ENCODE measurements at regions not wholly inside any gene's neighbourhood (a gene's known extent, or its start where the extent isn't known, plus 50 kb on each side); places are given as distances from the start of the nearest gene placed in this dataset.
"Not testable (repeated sequence)": the region's sequence is repeated elsewhere in the genome, so short reads cannot be mapped to it uniquely, and the experiment has no call there.

DNA sequence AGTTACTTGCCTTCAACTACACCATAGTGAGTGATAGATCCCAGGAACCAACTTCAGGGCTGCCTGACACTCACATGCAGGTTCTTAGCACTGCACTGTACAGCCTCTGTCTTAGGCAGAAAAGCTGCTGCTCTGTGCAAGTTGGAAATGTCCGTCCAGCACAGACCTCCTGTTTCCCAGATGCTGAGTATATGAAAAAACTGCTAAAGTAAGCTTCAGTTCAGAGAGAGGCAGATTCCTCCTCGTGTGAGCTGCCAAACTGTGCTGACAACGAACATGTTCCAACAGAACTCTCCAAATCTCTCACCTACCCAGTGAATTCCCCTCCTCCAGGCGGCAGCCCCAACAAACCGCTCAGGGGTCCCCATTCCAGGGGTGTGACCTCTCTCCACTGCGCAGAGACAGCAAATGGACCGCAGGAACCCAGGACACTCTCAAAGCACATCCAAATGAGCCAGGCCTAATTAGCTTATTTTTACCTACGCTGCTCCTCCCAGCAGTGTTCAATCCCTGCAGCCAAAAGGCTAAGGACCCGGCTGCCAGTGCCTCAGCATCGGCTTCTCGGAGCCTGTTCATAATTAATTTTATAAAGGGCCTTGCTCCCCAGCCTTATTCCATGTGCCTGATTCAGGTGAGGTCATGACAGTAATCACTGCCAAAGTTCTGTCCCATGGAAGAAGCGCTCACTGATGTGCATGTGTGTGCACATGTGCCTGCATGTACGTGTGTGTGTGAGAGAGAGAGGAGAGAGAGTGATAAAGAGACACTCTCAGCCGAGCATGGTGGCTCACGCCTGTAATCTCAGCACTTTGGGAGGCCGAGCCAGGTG lies 159.5 kb upstream of the AUTS2 start:
- DNase-seq (ENCODE audit: low read depth), result no peak

DNA sequence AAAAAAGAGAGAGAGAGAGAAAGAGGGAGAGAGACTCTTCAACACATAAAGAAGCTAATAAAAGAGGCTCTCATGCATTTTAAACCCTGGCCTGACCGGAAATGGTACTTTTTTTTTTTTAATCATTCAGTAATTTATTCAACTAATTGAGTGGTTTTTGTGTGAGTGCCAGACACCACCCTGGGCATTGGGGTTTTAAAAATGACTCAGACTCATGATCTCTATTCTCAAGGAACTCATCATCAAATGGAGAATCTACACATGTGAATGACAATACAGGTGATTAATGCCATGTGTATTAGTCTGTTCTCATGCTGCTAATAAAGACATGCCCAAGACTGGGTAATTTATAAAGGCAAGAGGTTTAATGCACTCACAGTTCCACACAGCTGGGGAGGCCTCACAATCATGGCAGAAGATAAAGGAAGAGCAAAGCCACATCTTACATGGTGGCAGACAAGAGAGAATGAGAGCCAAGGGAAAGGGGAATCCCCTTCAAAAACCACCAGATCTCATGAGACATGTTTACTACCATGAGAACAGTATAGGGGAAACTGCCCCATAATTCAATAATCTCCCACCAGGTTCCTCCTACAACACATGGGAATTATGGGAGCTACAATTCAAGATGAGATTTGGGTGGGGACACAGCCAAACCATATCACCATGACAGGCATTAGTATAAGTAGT lies 158.5 kb upstream of the AUTS2 start:
- no peak for DNase-seq (ENCODE audit: low read depth)

DNA sequence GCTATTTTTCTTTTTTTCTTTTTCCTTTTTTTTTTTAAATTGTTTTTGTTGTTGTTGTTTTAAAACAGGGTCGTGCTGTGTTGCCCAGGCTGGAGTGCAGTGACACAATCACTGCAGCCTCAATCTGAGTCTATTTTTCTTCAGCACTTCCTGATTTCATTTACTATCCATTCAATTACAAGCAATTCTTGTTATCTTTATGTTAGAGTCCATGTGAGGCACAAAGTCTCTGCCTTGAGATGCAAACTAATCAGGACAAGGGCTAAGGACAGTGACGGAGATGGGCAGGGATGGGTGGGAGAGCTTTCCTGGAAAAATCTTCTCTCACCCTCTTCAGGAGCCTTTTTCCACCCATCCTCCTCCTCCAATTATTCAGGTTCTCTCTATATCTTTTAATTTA lies 157.3 kb upstream of the AUTS2 start:
- no peak for DNase-seq (ENCODE audit: low read depth)

DNA sequence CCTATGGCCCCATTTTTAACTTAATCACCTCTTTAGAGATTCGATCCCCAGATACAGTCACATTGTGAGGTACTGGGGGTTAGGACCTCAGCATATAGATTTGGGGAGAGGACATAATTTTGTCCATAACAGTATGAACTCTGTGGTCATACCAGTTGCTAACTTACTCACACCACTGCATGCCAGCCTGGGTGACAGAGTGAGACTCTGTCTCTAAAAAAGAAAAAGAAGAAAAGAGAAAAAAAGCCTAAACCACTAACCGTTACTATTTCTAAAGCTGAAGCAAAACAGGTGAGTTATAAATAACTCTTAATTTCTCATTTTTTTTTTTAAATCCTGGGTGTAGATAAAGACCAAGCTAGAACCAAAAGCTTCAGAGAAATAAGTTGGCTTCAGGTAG lies 155.1 kb upstream of the AUTS2 start:
- no peak for DNase-seq (ENCODE audit: low read depth)

DNA sequence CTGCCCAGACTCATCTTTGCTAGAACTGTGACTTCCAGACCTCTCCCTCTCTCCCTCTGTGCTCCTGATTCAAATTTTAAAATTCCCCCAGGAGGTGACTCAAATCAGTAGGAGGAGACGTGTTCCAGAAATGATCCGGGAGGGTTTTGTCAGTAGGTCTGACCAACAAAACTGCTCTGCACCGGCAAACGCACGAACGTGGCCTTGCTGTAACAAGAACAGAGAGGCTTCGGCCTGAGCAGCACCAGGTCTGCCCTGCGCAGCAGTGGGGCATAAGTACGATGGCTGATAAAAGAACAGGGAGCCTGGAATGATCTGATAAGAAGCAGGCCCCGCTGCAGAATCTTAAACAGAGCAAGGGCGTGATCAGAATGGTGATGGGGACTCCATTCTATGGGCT lies 152.7 kb upstream of the AUTS2 start:
- DNase-seq (ENCODE audit: low read depth), result no peak

DNA sequence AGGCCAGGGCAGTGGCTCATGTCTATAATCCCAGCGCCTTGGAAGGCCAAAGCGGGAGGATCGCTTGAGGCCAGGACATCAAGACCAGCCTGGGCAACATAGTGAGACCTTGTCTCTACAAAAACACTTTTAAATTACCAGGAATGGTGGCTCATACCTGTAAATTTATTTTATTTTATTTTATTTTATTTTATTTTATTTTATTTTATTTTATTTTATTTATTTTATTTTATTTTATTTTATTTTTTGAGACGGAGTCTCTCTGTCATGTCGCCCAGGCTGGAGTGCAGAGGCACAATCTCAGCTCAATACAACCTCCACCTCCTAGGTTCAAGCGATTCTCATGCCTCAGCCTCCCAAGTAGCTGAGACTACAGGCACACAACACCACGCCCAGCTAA lies 152.1 kb upstream of the AUTS2 start:
- not testable (repeated sequence) for DNase-seq (ENCODE audit: low read depth)

DNA sequence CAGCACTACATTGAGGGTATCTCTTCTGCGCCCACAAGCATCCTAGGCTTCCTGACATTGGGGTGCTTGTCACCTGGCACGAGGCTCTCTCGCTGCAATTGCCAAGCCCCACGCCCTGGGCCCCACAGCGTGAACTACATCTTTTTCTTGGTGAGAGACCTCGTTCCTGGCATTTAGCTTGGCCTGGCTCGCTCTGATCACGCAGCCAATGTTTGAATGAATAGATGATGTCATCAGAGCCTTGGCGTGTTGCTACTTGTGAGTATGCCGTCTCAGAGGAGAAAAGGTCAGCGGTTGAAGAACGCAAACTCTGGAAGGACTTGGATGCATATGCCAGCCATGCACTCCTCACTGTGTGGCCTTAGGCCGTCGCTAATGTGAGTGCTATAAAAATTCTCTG lies 150.2 kb upstream of the AUTS2 start:
- no peak for DNase-seq (ENCODE audit: low read depth)

DNA sequence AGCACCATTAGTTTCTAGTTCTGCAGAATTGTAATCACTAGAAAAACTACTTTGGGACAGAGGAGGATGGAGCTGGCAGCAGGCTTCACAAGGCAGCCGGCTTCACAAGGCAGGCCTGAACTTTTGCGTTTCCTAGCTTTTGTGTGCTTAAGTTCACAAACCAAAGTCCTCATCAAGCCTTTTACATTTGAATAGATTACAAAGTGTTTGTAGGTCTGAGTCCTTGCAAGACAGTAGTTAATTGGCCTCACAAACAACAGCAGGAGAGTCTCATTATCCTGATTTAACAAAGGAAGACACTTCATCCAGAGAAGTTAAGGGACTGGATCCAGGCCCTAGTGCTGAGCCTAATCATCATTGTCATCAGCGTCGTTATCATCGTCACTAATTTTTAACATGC lies 147.8 kb upstream of the AUTS2 start:
- DNase-seq (ENCODE audit: low read depth), result no peak

DNA sequence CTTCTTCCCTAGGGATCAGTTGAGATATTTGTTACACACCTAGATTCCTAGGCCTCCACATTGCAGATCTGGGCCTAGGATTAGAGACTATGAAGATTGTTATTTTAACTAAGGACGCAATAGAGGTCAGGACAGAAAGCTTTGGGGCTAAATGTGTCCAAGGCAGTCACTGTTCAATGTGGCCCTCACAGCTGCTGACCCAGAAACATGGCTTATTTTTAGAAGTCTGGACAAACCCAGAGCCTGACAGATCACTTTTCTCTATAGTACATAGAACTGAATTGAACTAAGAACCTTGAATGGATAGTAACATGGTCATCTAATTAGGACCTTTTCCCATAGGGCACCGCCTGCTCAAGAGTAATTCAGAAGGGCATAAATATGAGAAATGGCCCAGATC lies 146.6 kb upstream of the AUTS2 start:
- DNase-seq (ENCODE audit: low read depth), result no peak

DNA sequence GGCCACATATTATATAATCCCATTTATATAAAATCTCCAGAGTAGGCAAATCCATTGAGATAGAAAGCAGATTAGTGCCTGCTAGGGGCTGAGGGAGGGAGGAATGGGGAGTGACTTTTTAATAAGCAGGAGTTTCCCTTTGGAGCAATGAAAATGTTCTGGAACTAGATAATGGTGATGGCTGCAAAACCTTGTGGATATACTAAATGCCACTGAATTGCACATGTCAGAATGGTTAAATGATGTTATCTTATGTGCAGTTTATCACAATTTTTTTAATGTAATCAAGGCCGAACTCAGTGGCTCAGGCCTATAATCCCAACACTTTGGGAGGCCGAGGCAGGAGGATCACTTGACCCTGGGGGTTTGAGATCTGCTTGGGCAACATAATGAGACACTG lies 145.5 kb upstream of the AUTS2 start:
- DNase-seq (ENCODE audit: low read depth), result no peak

DNA sequence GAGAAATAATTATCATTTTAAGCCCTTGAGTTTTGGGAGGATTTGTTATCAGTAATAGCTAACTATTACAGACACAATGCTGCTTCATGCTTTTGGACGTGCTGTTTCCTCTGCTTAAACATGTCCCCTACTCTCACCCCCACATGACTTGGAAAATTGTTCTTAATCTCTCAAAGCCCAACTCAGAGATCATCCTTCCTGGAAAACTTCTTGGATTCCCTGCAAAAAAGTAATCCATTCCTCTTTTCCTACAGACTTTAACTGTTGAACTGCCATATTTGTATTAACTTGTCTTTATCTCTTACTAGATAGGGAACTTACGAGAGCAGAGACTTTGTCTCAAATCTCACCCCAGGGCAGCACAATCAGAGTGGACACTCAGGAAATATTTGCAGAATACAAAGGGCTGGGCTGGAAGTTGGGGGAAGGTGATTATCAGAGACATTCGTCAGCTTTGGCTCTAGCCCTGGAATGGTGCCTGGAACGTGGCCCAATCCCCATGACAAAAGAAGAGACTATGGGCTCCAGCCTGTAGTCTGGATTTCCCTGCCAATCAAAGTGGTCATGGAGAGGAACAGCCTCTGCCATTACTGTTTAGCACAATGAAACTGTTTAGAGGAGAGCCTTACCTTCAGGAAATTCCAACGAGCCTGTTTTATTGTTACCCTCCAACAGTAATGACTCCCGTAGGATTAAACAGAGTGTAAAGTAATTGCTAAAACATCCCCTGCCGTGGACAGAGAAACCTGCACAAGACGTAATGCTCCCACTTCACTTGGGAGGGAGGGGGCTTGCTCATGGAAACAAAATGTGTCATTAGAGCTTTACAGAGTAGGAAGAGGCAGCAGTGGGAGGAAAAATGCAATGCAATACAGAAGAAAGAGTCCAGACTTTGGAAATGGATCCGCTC lies 140.4 kb upstream of the AUTS2 start:
- DNase-seq (ENCODE audit: low read depth), result no peak

DNA sequence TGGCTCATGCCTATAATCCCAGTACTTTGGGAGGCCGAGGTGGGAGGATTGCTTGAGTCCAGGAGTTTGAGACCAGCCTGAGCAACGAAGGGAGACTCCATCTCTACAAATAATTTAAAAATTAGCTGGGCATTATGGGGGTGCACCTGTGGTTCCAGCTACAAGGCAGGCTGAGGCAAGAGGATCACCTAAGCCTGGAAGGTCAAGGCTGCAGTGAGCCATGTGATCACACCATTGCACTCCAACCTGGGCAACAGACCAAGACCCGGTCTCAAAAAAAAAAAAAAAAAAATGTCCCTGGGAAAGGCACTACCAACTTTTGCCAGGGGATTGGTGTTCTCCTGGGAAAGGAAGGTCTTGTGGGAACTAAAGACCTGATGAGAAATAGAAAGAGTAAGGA lies 134.2 kb upstream of the AUTS2 start:
- DNase-seq (ENCODE audit: low read depth), result no peak

DNA sequence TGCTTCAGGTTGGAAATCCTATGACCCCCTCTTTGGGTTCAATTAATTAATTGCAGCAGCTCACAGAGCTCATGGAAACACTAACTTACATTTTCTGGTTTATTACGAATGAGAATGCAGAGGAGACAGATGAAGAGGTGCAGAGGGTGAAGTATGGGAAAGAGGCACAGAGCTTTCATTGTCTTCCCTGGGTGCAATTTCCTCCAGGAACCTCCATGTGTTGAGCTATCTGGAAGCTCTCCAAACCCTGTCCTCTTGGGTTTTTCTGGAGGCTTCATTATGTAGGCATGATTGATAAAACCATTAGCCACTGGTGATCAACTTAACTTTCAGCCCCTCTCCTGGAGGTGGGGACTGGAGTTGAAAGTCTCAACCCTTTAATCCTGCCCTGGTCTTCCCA lies 133.0 kb upstream of the AUTS2 start:
- no peak for DNase-seq (ENCODE audit: low read depth)

DNA sequence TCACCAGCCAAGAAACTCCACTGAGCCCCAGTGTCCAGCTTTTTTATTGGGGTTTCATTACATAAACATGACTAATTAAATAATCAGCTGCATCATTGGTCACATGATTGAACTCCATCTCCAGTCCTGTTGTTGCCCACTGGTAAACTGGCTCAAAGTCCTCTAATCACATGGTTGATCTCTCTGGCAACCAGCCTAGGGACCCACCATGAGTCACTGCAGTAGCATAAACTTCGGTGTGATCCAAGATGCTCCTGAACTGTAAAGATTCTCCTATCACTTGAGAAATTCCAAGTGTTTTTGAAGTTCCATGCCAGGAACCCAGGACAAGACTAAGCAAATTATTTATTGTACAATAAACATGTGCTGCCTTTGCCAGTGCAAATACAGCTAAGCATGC lies 130.4 kb upstream of the AUTS2 start:
- no peak for DNase-seq (ENCODE audit: low read depth)

DNA sequence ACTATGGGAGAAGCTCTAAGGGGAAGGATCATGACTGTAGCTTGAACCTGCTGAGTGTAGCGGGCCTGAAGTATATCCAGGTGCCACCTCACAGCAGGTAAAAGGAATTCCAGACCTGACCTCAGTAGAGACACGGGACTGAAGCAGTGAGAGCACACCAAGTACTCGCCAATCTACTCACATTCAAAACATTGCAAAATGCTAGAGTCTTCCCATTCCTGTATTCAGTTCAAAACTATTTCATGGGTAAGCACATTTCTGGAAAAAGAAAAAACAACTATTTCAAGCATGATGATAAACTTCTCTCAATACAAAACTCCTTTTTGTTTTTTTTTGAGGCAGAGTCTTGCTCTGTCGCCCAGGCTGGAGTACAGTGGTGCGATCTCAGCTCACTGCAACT lies 121.9 kb upstream of the AUTS2 start:
- no peak for DNase-seq (ENCODE audit: low read depth)

DNA sequence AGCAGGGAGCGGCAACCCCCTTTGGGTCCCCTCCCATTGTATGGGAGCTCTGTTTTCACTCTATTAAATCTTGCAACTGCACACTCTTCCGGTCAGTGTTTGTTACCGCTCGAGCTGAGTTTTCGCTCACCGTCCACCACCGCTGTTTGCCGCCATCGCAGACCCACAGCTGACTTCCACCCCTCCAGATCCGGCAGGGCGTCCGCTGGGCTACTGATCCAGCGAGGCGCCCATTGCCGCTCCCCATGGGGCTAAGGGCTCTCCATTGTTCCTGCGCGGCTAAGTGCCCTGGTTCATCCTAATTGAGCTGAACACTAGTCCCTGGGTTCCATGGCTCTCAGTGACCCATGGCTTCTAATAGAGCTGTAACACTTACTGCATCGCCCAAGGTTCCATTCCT lies 115.6 kb upstream of the AUTS2 start:
- no peak for DNase-seq (ENCODE audit: low read depth)

DNA sequence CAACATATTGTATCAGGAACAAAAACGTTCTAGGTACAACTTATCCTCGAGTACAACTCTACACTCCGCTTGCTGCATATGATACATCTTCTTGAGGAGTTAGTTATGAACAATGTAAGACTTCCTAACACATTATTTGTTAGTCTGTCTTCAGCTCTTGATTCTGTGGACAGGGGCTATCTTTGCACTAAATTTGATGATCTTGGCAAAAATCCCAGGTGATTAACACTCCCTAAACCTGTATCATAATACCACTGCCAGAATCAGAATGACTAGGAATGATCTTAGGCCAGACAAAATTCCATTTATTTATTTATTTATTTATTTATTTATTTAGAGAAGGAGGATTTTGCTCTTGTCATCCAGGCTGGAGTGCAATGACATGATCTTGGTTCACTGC lies 108.7 kb upstream of the AUTS2 start:
- DNase-seq (ENCODE audit: low read depth), result no peak

DNA sequence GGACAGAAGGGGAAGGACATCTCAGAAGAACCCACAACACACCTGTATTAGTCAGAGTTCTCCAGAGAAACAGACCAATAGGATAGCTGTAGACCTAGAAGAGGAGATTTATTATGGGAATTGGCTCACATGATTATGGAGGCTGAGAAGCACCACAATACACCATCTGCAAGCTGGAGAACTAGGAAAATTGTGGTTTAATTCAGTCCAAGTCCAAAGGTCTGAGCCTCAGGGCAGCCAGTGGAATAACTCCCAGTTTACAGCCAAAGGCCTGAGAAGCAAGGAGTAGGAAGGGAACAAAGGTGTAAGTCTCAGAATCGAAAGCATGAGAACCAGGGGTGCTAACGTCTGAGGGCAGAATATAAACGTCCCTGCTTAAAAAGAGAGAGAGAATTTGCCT lies 99.6 kb upstream of the AUTS2 start:
- DNase-seq (ENCODE audit: low read depth), result no peak

DNA sequence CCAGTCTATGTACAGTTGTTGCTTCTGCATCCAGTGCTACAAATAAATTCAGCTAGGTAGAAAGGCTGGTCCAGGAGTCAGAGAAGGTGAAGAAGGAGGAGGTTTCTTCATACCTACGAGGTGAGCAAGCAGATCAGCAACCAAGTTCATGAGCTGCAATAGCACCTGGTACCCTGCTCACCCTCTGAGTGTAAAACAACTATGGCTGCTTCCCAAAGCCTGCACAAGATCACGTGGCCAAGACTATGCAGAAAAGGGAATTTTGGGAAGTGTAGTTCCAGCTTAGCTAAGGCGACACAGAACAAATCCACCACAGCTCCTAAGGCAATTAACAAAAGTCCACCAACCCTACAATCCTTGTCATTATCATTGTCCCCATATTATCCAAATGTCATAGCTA lies 95.9 kb upstream of the AUTS2 start:
- no peak for DNase-seq (ENCODE audit: low read depth)

DNA sequence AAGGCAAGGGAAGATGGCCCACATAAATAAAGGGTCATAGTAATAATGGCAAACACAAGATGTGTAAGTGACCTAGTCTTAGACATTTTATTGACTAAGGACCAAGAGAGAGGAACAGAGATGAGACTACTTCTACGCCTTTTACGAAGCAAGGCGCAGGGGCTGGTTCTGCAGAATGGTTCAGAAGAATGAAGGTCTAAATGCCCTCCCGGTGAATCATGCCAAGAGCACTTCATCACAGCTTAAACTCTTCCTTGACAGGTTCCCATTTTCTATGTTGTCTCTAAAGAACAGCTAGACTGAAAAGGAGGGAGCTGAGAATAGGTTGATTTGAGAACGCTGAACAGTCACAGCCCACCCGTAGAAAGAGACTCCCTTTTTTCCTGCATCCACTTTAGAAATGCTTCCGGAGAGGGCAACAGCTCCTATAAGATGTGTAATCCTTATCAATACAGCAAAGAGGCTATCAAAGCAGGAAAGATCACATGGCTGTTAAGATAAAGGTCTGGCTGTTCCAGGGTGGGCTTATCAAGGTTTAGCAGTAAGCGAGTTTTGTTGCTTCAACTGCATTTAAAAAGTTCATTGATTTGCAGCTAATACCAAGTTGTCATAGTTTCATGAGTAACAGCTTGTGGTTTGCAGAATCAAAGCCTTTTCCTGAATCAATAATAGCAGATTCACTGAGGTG lies 93.4 kb upstream of the AUTS2 start:
- DNase-seq (ENCODE audit: low read depth), result no peak

DNA sequence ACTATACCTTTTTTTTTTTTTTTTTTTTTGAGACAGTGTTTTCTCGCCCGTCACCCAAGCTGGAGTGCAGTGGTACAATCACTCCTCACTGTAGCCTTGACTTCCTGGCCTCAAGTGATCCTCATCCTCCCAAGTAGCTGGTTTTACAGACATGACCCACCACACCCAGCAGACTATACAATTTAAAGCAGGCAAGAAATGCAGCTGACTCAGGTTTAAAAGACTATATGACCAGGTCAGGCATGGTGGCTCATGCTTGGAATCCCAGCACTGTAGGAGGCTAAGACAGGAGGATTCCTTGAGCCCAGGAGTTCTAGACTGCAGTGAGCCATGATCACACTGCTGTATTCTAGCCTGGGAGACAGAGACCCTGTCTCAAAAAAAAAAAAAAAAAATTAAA lies 89.5 kb upstream of the AUTS2 start:
- DNase-seq (ENCODE audit: low read depth), result no peak

DNA sequence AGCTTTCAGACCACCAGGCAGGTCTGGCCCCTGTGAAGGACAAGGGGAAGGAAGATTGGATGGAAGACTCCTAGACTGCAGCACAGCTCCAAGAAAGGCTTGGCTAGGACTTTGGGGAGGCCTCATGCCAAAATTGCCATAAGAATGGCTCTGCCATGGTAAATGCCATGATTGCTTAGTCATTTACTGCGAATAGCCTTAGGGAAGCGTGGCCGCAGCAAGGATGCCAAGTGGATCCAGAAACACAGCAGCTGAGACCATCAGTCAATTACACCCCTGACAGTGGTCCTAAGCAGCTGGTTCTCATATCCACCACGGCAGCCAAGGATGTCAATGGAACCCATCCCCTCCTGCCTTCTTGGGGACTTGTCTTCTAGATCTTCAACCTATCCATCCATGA lies 88.2 kb upstream of the AUTS2 start:
- DNase-seq (ENCODE audit: low read depth), result no peak
